ENCODE measurements at regions not wholly inside any gene's neighbourhood (a gene's known extent, or its start where the extent isn't known, plus 50 kb on each side); places are given as distances from the start of the nearest gene placed in this dataset.

- no peaks in the 10 kb centered on the region for H3K9me3 Mint-ChIP-seq (ENCODE audit: unreplicated experiment)
- POLR2A ChIA-PET = no interaction called here
- BruUV-seq (replicated peaks) = no TSS peak
These were observed 346.1 kb downstream of the DCDC2C start for GRCh38 chr2:4049463-4049862.

GRCh38 chr2:4053769-4054493 lies 350.6 kb downstream of the DCDC2C start:
- Mint-ChIP-seq H3K4me3 (ENCODE audit: unreplicated experiment) (no peak overlapping the region), H3K9me3 (ENCODE audit: unreplicated experiment) (no peaks in the 10 kb centered on the region), H3K27ac (ENCODE audit: unreplicated experiment) (no peak overlapping the region), H3K27me3 (ENCODE audit: insufficient read depth, unreplicated experiment) (peaks cover 3% of the 10 kb centered on the region), H3K36me3 (ENCODE audit: insufficient read depth, unreplicated experiment) (no peaks in the 10 kb centered on the region), H3K4me1 (ENCODE audit: low read depth, unreplicated experiment) (no peaks in the 10 kb centered on the region)
- no peak for DNase-seq
- intact Hi-C loops (cut with micrococcal nuclease; ENCODE audit: unreplicated experiment) = loop anchor here (1.0 to 5.0 kb wide), 2 partner anchors 95 to 327 kb away; no protein-coding TSS in a partner anchor
- Histone ChIP-seq H3K27me3 (replicated peaks; ENCODE audit: control insufficient read depth, insufficient read depth, low read length) (no peaks in the 10 kb centered on the region), H3K4me3 (ENCODE audit: low read depth, low read length) (no peak overlapping the region), H3K9me3 (peaks cover 2% of the 10 kb centered on the region; the same call in 1 of the 2 replicates), H3K36me3 (ENCODE audit: control insufficient read depth, insufficient read depth, low read length) (no peaks in the 10 kb centered on the region), H3K4me1 (no peaks in the 10 kb centered on the region)
- no TSS peak for BruUV-seq (replicated peaks)
- ChIA-PET CTCF (interaction anchor here (0.6 kb wide), 1 partner anchor 794 kb away, joined by 3 read pairs; no protein-coding TSS in a partner anchor), POLR2A (no interaction called here)
- TF ChIP-seq, protein P1, sequence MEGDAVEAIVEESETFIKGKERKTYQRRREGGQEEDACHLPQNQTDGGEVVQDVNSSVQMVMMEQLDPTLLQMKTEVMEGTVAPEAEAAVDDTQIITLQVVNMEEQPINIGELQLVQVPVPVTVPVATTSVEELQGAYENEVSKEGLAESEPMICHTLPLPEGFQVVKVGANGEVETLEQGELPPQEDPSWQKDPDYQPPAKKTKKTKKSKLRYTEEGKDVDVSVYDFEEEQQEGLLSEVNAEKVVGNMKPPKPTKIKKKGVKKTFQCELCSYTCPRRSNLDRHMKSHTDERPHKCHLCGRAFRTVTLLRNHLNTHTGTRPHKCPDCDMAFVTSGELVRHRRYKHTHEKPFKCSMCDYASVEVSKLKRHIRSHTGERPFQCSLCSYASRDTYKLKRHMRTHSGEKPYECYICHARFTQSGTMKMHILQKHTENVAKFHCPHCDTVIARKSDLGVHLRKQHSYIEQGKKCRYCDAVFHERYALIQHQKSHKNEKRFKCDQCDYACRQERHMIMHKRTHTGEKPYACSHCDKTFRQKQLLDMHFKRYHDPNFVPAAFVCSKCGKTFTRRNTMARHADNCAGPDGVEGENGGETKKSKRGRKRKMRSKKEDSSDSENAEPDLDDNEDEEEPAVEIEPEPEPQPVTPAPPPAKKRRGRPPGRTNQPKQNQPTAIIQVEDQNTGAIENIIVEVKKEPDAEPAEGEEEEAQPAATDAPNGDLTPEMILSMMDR (IDR thresholded peaks at IDR 0.05; ENCODE audit: insufficient read depth in 1 of 2, low read depth in 1 of 2, low read length in 1 of 2, severe bottlenecking in 1 of 2, unreplicated experiment in 1 of 2) = peak in 1 of 2 experiments; percentile 30

More at GRCh38 chr2:4049463-4049862, 346.1 kb downstream of the DCDC2C start:
- Histone ChIP-seq H3K9me3 (no peaks in the 10 kb centered on the region), H3K27me3 (replicated peaks; ENCODE audit: control insufficient read depth, insufficient read depth, low read length) (no peaks in the 10 kb centered on the region), H3K36me3 (ENCODE audit: control insufficient read depth, insufficient read depth, low read length) (no peaks in the 10 kb centered on the region), H3K4me3 (ENCODE audit: low read depth, low read length) (no peak overlapping the region), H3K4me1 (no peaks in the 10 kb centered on the region)
- DNase-seq = no peak
- H3K27me3 Mint-ChIP-seq (ENCODE audit: insufficient read depth, unreplicated experiment) = peaks cover 10% of the 10 kb centered on the region
- CTCF ChIA-PET = no interaction called here
- intact Hi-C loops (cut with micrococcal nuclease; ENCODE audit: unreplicated experiment) = no loop called here
- no peak overlapping the region for H3K4me3 Mint-ChIP-seq (ENCODE audit: unreplicated experiment)
- TF ChIP-seq, protein P1 (IDR thresholded peaks at IDR 0.05; ENCODE audit: insufficient read depth in 1 of 2, low read depth in 1 of 2, low read length in 1 of 2, severe bottlenecking in 1 of 2, unreplicated experiment in 1 of 2) = no peak
- H3K27ac Mint-ChIP-seq (ENCODE audit: unreplicated experiment) = no peak overlapping the region
- H3K36me3 Mint-ChIP-seq (ENCODE audit: insufficient read depth, unreplicated experiment) = no peaks in the 10 kb centered on the region
- no peaks in the 10 kb centered on the region for H3K4me1 Mint-ChIP-seq (ENCODE audit: low read depth, unreplicated experiment)

DNA sequence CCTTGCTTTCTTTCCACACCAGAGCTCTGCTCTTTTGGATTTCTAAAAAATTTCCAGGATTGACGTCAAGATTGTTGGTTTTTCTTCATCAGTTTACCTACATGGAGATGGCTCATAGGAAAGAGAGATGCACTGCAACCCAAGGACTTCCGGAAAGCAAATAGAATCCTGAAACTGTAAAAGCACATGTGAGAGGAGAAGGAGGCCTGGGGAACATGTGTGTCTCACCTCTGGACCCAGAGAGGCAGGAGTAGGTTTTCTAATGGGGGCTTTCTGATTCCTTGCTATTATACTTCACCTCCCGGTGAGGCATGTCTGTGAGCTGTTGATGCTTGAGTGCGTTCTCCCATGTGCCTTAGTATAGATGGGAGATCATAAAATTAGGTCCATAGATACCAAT lies 362.8 kb downstream of the DCDC2C start:
- H3K27ac Mint-ChIP-seq (ENCODE audit: unreplicated experiment) = no peak overlapping the region

More for the DNA sequence above, 362.8 kb downstream of the DCDC2C start:
- ChIA-PET CTCF (no interaction called here), POLR2A (no interaction called here)
- Mint-ChIP-seq H3K27me3 (ENCODE audit: insufficient read depth, unreplicated experiment) (peaks cover 3% of the 10 kb centered on the region), H3K4me3 (ENCODE audit: unreplicated experiment) (no peak overlapping the region), H3K9me3 (ENCODE audit: unreplicated experiment) (no peaks in the 10 kb centered on the region), H3K36me3 (ENCODE audit: insufficient read depth, unreplicated experiment) (no peaks in the 10 kb centered on the region), H3K4me1 (ENCODE audit: low read depth, unreplicated experiment) (no peaks in the 10 kb centered on the region)
- Histone ChIP-seq H3K27me3 (replicated peaks; ENCODE audit: control insufficient read depth, insufficient read depth, low read length) (no peaks in the 10 kb centered on the region), H3K4me3 (ENCODE audit: low read depth, low read length) (no peak overlapping the region), H3K4me1 (no peaks in the 10 kb centered on the region), H3K36me3 (ENCODE audit: control insufficient read depth, insufficient read depth, low read length) (no peaks in the 10 kb centered on the region), H3K9me3 (no peaks in the 10 kb centered on the region)
- no peak for DNase-seq
- TF ChIP-seq, protein P1 (IDR thresholded peaks at IDR 0.05; ENCODE audit: insufficient read depth in 1 of 2, low read depth in 1 of 2, low read length in 1 of 2, severe bottlenecking in 1 of 2, unreplicated experiment in 1 of 2) = no peak
- intact Hi-C loops (cut with micrococcal nuclease; ENCODE audit: unreplicated experiment) = no loop called here
- no TSS peak for BruUV-seq (replicated peaks)

All from Caco-2 (cell line).